CD8-positive, alpha-beta memory T cell (primary cell): ENCODE measurements at regions not wholly inside any gene's neighbourhood (a gene's known extent, or its start where the extent isn't known, plus 50 kb on each side); places are given as distances from the start of the nearest gene placed in this dataset.
A peak's percentile ranks its signal among the peaks of the same experiment; 100 is the strongest.

Experiments
- CTCF ChIA-PET: fragments of 350-600 bp; sonication (Branson Sonifier 250); formaldehyde crosslinking; loops from one replicate; lab custom pipeline; 2021; ENCODE audit warnings: antibody characterized with exemption; lab: Charles Lee
- POLR2A ChIA-PET: fragments of 350-600 bp; sonication (Branson Sonifier 250); formaldehyde crosslinking; loops from one replicate; lab custom pipeline; 2021; ENCODE audit warnings: antibody characterized with exemption; lab: Charles Lee
- DNase-seq, 5 donors: peaks; one replicate each; pipeline versions ENCODE4 v3.0.0 to v3.0.0-alpha.2; 2020 to 2022; ENCODE audit warnings: mixed read lengths in 1 of 5
- H3K27ac ChIP-seq: one replicate; pipeline ENCODE4 v1.7.0; 2013; ENCODE audit warnings: low read depth, mild to moderate bottlenecking, low read length, moderate library complexity
- H3K27me3 ChIP-seq: 2 replicates; pipeline ENCODE4 v1.7.0; 2013; ENCODE audit warnings: low read length, mild to moderate bottlenecking; ENCODE audit not compliant: insufficient read depth, poor library complexity, severe bottlenecking
- H3K36me3 ChIP-seq: 2 replicates; pipeline ENCODE4 v1.7.0; 2013; ENCODE audit warnings: mild to moderate bottlenecking, low read length, moderate library complexity; ENCODE audit not compliant: insufficient read depth
- H3K4me1 ChIP-seq: 2 replicates; pipeline ENCODE4 v1.7.0; 2013; ENCODE audit warnings: mild to moderate bottlenecking, low read length, moderate library complexity; ENCODE audit not compliant: insufficient read depth
- H3K4me3 ChIP-seq: 2 replicates; pipeline ENCODE4 v1.7.0; 2013; ENCODE audit warnings: mild to moderate bottlenecking, low read length
- H3K9me3 ChIP-seq: 2 replicates; pipeline ENCODE4 v1.7.0; 2013; ENCODE audit warnings: mild to moderate bottlenecking, low read length
- H3K27ac Mint-ChIP-seq, 8 donors: one replicate each; pipeline ENCODE4 v1.8.0; 2020 to 2021; ENCODE audit warnings: mixed read lengths in 8 of 8, mild to moderate bottlenecking in 6 of 8, inconsistent platforms in 3 of 8, moderate library complexity in 3 of 8
- H3K27me3 Mint-ChIP-seq, 2 donors: one replicate each; pipeline ENCODE4 v1.8.0; 2020 to 2021; ENCODE audit warnings: mixed read lengths in 2 of 2, mild to moderate bottlenecking in 1 of 2, moderate library complexity in 1 of 2
- H3K36me3 Mint-ChIP-seq, 3 donors: one replicate each; pipeline ENCODE4 v1.8.0; 2020 to 2021; ENCODE audit warnings: mixed read lengths in 3 of 3, inconsistent platforms in 1 of 3, mild to moderate bottlenecking in 1 of 3
- H3K4me1 Mint-ChIP-seq, 3 donors: one replicate each; pipeline ENCODE4 v1.8.0; 2020 to 2021; ENCODE audit warnings: mixed read lengths in 3 of 3, inconsistent platforms in 1 of 3, mild to moderate bottlenecking in 1 of 3
- H3K4me3 Mint-ChIP-seq, 7 donors: one replicate each; pipeline ENCODE4 v1.8.0; 2020 to 2021; ENCODE audit warnings: mixed read lengths in 7 of 7, mild to moderate bottlenecking in 6 of 7, moderate library complexity in 4 of 7, inconsistent platforms in 2 of 7
- H3K9me3 Mint-ChIP-seq, 5 donors: one replicate each; pipeline ENCODE4 v1.8.0; 2020 to 2022; ENCODE audit warnings: mixed read lengths in 5 of 5, mild to moderate bottlenecking in 3 of 5, moderate library complexity in 2 of 5, inconsistent platforms in 1 of 5

- H3K4me3 Mint-ChIP-seq = no peak overlapping the region
- Histone ChIP-seq H3K36me3 (no peaks in the 10 kb centered on the region), H3K9me3 (no peaks in the 10 kb centered on the region), H3K27ac (no peak overlapping the region), H3K4me3 (no peak overlapping the region), H3K4me1 (no peaks in the 10 kb centered on the region), H3K27me3 (no peaks in the 10 kb centered on the region)
- H3K9me3 Mint-ChIP-seq = no peaks in the 10 kb centered on the region
- POLR2A ChIA-PET = no interaction called here
- H3K27me3 Mint-ChIP-seq = no peaks in the 10 kb centered on the region
- no peak overlapping the region for H3K27ac Mint-ChIP-seq
- no peak for DNase-seq
- peaks cover 6 to 23% (median 7%) of the 10 kb centered on the region in 3 donors for H3K4me1 Mint-ChIP-seq
- no peaks in the 10 kb centered on the region for H3K36me3 Mint-ChIP-seq
- CTCF ChIA-PET = interaction anchor here (1.6 to 2.1 kb wide), 3 partner anchors 8 to 582 kb away, joined by 4 to 7 read pairs (median 6); partner anchors contain the start of gene TRIB2
Measured at GRCh38 chr2:12424809-12425208, 291.9 kb upstream of the TRIB2 start.

DNA sequence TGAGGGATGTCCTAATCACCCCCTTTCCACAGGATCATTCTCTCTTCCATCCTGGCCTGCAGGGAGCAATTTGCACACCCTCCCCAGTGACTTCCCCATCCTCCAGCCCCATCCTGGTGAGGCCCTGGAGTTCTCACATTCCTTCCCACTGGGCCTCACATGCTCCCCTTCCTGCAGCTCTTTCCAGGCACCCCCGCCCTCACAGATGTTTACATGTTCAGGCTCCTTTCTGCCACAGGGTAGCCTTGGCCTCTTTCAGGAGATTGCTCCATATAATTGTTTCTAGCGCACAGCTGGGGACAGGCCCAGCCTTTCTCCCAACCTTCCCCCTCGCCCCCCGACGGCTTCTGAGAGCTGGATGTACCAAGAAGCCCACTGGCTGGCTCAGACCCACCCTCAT, 288.4 kb upstream of the TRIB2 start:
- DNase-seq = no peak
- peak overlapping the region in 4 of 8 donors; percentile 14 to 88 (median 60) for H3K27ac Mint-ChIP-seq
- CTCF ChIA-PET = interaction anchor here (1.1 to 2.0 kb wide), 2 partner anchors 288 to 503 kb away, joined by 3 to 4 read pairs; no protein-coding TSS in a partner anchor

GRCh38 chr2:12428786-12429185, 287.9 kb upstream of the TRIB2 start:
- no peaks in the 10 kb centered on the region for H3K36me3 Mint-ChIP-seq
- H3K27ac Mint-ChIP-seq = peak overlapping the region in 3 of 8 donors; percentile 9 to 68 (median 23)
- ChIA-PET POLR2A (no interaction called here), CTCF (interaction anchor here (2.0 kb wide), 1 partner anchor 502 kb away, joined by 4 read pairs; no protein-coding TSS in a partner anchor)
- H3K9me3 Mint-ChIP-seq = no peaks in the 10 kb centered on the region
- peaks cover 11 to 25% (median 17%) of the 10 kb centered on the region in 3 donors for H3K4me1 Mint-ChIP-seq
- Histone ChIP-seq H3K4me3 (no peak overlapping the region), H3K4me1 (peaks cover 12% of the 10 kb centered on the region), H3K27me3 (no peaks in the 10 kb centered on the region), H3K9me3 (no peaks in the 10 kb centered on the region), H3K36me3 (no peaks in the 10 kb centered on the region), H3K27ac (no peak overlapping the region)
- H3K27me3 Mint-ChIP-seq = no peaks in the 10 kb centered on the region
- no peak for DNase-seq
- no peak overlapping the region for H3K4me3 Mint-ChIP-seq

More for the DNA sequence above, 288.4 kb upstream of the TRIB2 start:
- Histone ChIP-seq H3K27ac (no peak overlapping the region), H3K9me3 (no peaks in the 10 kb centered on the region), H3K4me3 (no peak overlapping the region), H3K27me3 (no peaks in the 10 kb centered on the region), H3K4me1 (peaks cover 12% of the 10 kb centered on the region), H3K36me3 (no peaks in the 10 kb centered on the region)
- POLR2A ChIA-PET = no interaction called here
- no peaks in the 10 kb centered on the region for H3K9me3 Mint-ChIP-seq
- no peaks in the 10 kb centered on the region for H3K27me3 Mint-ChIP-seq
- H3K36me3 Mint-ChIP-seq = no peaks in the 10 kb centered on the region
- H3K4me1 Mint-ChIP-seq = peaks cover 10 to 25% (median 14%) of the 10 kb centered on the region in 3 donors
- H3K4me3 Mint-ChIP-seq = no peak overlapping the region

DNA sequence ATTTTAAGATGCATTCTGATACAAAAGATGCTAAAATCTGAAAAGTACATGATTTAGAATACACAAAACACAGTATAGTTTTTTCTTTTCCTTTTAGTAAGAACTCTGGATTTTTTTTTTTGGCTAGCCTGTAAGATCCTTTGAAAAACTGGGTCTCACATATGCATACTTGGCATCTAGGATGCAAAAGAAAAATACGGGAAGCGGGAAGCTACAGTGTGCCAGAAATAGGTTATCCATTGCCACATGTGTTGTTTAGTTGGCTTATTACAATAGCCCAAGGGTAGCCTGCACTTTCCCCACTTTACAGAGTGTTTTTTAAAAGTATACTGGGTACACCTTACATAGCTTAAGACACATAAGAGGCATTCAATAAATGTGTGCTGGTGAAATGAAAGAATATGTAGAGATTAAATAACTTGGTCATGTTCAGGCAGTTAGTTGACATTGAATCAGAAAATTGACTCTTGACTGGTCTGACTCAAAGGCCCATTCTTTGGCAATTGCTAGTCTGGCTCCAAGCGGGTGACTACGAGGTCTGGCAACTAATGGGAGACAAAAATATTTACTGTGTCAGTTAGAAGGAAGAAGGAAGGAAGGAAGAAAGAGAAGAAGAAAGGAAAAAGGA, 286.8 kb upstream of the TRIB2 start:
- ChIA-PET CTCF (interaction anchor here (2.2 kb wide), 1 partner anchor 286 kb away, joined by 16 read pairs; the partner anchor contains the start of gene TRIB2), POLR2A (interaction anchor here (1.5 kb wide), 1 partner anchor 287 kb away, joined by 11 read pairs; the partner anchor contains the start of gene TRIB2)
- peaks cover 11 to 26% (median 21%) of the 10 kb centered on the region in 3 donors for H3K4me1 Mint-ChIP-seq

DNA sequence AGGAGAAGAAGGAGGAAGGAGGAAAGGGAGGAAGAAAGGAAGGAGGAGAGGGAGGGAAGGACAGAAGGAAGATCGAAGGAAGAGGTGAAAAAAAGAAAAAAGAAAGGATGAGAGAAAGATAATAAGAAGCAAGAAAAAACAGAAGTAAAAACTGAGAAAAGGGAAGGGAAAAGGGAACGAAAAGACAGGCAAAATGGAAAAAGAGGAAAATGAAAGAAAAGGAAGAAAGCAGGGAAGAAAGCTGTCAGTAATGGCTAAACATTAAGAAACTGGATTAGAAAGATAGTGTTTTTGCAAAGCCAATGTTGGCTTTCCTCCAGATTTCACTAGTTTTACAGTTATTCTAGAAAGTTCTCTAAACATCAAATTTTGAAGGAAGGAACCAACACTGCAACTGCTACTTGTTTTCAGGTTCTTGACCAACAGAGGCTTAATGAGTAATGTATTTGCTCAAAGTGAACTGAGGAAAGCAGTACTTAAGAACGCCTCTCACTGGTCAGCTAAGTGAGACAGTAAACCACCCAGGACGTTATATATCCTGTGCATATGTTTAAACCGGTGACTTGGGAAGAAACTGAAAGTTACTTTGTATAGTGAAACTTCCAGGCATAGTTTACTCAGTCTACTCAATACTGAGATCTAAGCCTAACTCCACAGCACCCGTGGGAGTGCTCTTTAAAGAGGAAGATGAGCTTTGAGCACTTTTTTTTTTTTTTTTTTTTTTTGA, 286.2 kb upstream of the TRIB2 start:
- ChIA-PET CTCF (interaction anchor here (1.0 to 2.2 kb wide), 2 partner anchors 176 to 286 kb away, joined by 3 to 16 read pairs; partner anchors contain the start of gene TRIB2), POLR2A (interaction anchor here (0.6 to 1.5 kb wide), 4 partner anchors 9 to 567 kb away, joined by 3 to 11 read pairs (median 3); partner anchors contain the start of gene TRIB2)
- Mint-ChIP-seq H3K9me3 (no peaks in the 10 kb centered on the region), H3K36me3 (no peaks in the 10 kb centered on the region), H3K4me1 (peaks cover 15 to 29% (median 21%) of the 10 kb centered on the region in 3 donors), H3K27ac (peak overlapping the region; percentile 24 to 74 (median 49)), H3K27me3 (no peaks in the 10 kb centered on the region), H3K4me3 (peak overlapping the region; percentile 68 to 86 (median 83))
- DNase-seq = no peak
- H3K27ac ChIP-seq = no peak overlapping the region
- H3K36me3 ChIP-seq = no peaks in the 10 kb centered on the region
- H3K27me3 ChIP-seq = no peaks in the 10 kb centered on the region
- H3K9me3 ChIP-seq = no peaks in the 10 kb centered on the region
- peaks cover 18% of the 10 kb centered on the region for H3K4me1 ChIP-seq
- peak overlapping the region; percentile 30 for H3K4me3 ChIP-seq

More for the DNA sequence above, 286.8 kb upstream of the TRIB2 start:
- H3K36me3 Mint-ChIP-seq = no peaks in the 10 kb centered on the region
- H3K4me3 ChIP-seq = no peak overlapping the region
- no peak overlapping the region for H3K27ac ChIP-seq
- no peak for DNase-seq
- no peaks in the 10 kb centered on the region for H3K9me3 Mint-ChIP-seq
- no peaks in the 10 kb centered on the region for H3K27me3 Mint-ChIP-seq
- H3K4me3 Mint-ChIP-seq = peak overlapping the region in 5 of 7 donors; percentile 56 to 84 (median 68)
- H3K9me3 ChIP-seq = no peaks in the 10 kb centered on the region
- peaks cover 12% of the 10 kb centered on the region for H3K4me1 ChIP-seq
- no peaks in the 10 kb centered on the region for H3K27me3 ChIP-seq
- H3K36me3 ChIP-seq = no peaks in the 10 kb centered on the region
- peak overlapping the region in 7 of 8 donors; percentile 19 to 74 (median 33) for H3K27ac Mint-ChIP-seq

DNA sequence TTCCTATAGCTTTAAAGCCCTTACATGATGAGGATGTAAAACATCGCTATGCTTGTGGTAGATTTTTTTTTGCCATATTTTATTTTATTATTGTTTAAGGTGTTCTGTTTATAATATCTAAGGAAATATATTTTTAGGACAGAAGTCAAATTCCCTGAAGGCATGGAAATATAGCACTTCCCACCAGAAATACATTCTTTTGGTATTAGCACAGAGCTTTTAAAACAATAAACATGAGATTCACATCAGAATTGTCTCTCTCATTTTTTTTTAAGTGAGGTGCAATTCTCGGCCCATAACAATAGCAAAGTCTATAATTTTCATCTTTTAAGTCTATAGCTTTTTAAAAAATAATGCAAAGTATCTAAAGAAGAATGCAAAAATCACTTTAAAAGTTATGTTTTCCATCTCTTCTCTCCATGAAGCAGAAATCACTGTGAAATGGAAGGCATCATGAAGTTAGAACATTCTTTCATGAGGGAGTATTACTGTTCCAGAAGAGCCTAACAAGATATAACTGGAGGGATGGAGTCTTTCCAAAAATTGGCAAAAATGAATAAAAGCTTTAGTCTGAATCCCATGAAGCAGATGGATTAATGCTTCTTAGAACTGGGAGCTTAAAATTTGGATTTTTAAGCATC, 283.6 kb upstream of the TRIB2 start:
- DNase-seq = no peak
- Histone ChIP-seq H3K4me1 (peaks cover 28% of the 10 kb centered on the region), H3K27me3 (no peaks in the 10 kb centered on the region), H3K36me3 (no peaks in the 10 kb centered on the region), H3K9me3 (no peaks in the 10 kb centered on the region), H3K27ac (no peak overlapping the region), H3K4me3 (no peak overlapping the region)
- CTCF ChIA-PET = interaction anchor here (0.7 to 1.6 kb wide), 5 partner anchors 20 to 497 kb away, joined by 3 to 19 read pairs (median 3); partner anchors contain the start of gene TRIB2
- H3K36me3 Mint-ChIP-seq = no peaks in the 10 kb centered on the region
- peaks cover 19 to 45% (median 26%) of the 10 kb centered on the region in 3 donors for H3K4me1 Mint-ChIP-seq
- no peaks in the 10 kb centered on the region for H3K27me3 Mint-ChIP-seq
- H3K4me3 Mint-ChIP-seq = no peak overlapping the region
- H3K9me3 Mint-ChIP-seq = no peaks in the 10 kb centered on the region
- POLR2A ChIA-PET = interaction anchor here (1.0 kb wide), 1 partner anchor 283 kb away, joined by 3 read pairs; no protein-coding TSS in a partner anchor
- no peak overlapping the region for H3K27ac Mint-ChIP-seq

DNA sequence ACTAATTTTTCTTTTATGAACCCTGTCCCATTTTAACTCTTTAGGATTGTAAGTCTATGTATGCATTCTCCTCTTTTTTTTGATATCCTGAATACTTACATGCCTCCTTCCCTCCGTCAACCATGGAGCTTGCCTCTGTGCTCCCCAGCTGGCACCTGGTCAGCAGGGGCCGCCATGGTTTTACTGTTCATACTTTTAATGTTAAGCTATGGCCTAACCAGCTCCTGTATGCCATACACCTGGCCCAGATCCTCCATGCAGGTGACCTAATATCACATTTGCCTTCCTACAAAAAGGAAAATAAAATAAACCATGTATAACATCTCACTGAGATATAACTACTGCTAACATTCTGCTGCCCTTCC, 283.1 kb upstream of the TRIB2 start:
- CTCF ChIA-PET = interaction anchor here (0.7 to 1.6 kb wide), 6 partner anchors 19 to 498 kb away, joined by 3 to 19 read pairs (median 3); partner anchors contain the start of gene TRIB2
- POLR2A ChIA-PET = interaction anchor here (0.6 to 1.0 kb wide), 2 partner anchors 81 to 282 kb away, joined by 3 read pairs; no protein-coding TSS in a partner anchor

More for the DNA sequence above, 283.1 kb upstream of the TRIB2 start:
- Histone ChIP-seq H3K36me3 (no peaks in the 10 kb centered on the region), H3K27ac (no peak overlapping the region), H3K4me3 (no peak overlapping the region), H3K27me3 (no peaks in the 10 kb centered on the region), H3K4me1 (peaks cover 28% of the 10 kb centered on the region), H3K9me3 (no peaks in the 10 kb centered on the region)
- H3K4me3 Mint-ChIP-seq = peak overlapping the region in 1 of 7 donors; percentile 5
- H3K27ac Mint-ChIP-seq = no peak overlapping the region
- no peaks in the 10 kb centered on the region for H3K9me3 Mint-ChIP-seq
- peaks cover 19 to 42% (median 26%) of the 10 kb centered on the region in 3 donors for H3K4me1 Mint-ChIP-seq
- no peaks in the 10 kb centered on the region for H3K36me3 Mint-ChIP-seq
- H3K27me3 Mint-ChIP-seq = no peaks in the 10 kb centered on the region
- no peak for DNase-seq
